ENCODE measurements at regions not wholly inside any gene's neighbourhood (a gene's known extent, or its start where the extent isn't known, plus 50 kb on each side); places are given as distances from the start of the nearest gene placed in this dataset.
"Not testable (repeated sequence)": the region's sequence is repeated elsewhere in the genome, so short reads cannot be mapped to it uniquely, and the experiment has no call there.

DNA sequence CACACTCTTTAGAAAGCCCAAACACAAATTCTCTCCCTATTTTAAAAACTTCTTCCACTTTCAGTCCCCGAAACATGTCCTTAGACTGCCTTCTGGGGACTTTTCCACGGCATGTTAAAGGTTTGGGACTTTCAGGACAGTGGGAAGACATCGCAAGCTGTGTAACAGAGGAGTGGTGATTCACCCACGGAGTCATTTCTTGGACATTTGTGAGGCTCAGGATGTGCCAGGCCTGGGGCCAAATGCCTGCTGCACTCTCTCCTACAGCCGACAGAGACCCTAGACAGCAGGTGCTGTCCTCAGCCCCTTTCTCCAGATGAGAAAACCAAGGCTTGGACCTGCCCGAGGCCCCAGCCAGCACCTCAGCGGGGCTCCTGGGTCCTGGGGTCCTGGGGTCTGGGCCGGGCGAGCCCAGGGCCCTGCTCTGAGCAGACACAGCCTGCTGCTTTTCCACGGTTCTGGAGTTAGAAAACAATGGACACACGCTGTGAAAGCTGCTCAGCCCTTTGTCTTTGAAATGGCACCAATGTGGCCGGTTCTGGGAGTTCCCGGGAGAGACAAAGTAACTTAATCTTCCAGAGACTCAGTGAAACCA, 370.2 kb upstream of the SFSWAP start:
- WGBS = 76% methylated on average over 8 of the region's 13 CpGs
- Histone ChIP-seq H3K27me3 (peaks cover 3% of the 10 kb centered on the region), H3K4me3 (no peak overlapping the region), H3K9me3 (no peaks in the 10 kb centered on the region), H3K27ac (no peak overlapping the region), H3K36me3 (no peaks in the 10 kb centered on the region), H3K4me1 (no peaks in the 10 kb centered on the region)
- DNase-seq (ENCODE audit: low spot score in 2 of 2) = no peak
- no peak for TF ChIP-seq POLR2A (IDR thresholded peaks at IDR 0.05)
- TF ChIP-seq EP300 (IDR thresholded peaks at IDR 0.05) = no peak
- no peak for TF ChIP-seq POLR2AphosphoS5 (IDR thresholded peaks at IDR 0.05)
- TF ChIP-seq, protein P1, sequence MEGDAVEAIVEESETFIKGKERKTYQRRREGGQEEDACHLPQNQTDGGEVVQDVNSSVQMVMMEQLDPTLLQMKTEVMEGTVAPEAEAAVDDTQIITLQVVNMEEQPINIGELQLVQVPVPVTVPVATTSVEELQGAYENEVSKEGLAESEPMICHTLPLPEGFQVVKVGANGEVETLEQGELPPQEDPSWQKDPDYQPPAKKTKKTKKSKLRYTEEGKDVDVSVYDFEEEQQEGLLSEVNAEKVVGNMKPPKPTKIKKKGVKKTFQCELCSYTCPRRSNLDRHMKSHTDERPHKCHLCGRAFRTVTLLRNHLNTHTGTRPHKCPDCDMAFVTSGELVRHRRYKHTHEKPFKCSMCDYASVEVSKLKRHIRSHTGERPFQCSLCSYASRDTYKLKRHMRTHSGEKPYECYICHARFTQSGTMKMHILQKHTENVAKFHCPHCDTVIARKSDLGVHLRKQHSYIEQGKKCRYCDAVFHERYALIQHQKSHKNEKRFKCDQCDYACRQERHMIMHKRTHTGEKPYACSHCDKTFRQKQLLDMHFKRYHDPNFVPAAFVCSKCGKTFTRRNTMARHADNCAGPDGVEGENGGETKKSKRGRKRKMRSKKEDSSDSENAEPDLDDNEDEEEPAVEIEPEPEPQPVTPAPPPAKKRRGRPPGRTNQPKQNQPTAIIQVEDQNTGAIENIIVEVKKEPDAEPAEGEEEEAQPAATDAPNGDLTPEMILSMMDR (IDR thresholded peaks at IDR 0.05) = no peak

DNA sequence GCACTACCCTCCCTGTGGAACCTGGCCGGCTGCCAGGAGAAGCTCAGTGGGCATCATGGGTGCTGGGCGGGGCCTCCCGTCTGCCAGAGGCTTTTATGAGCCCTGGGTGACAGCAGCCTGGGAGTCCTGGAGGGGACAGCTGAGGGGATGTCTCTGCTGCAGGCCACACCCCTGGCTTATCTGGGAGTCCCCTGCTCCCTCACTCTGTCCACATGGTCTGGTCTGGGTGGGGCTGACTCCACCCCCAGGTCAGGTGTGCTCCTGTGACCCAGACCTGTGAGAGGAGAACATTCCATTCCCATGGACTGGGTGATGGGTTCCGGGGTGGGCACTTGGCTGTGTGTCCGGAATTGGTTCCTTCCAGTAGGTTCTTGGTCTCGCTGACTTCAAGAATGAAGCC, 369.3 kb upstream of the SFSWAP start:
- H3K4me3 ChIP-seq; H3K4me1 ChIP-seq; H3K27me3 ChIP-seq; DNase-seq (ENCODE audit: low spot score in 2 of 2); H3K9me3 ChIP-seq; H3K36me3 ChIP-seq; H3K27ac ChIP-seq: not testable (repeated sequence)
- WGBS = 67% methylated on average over 3 of the region's 6 CpGs

DNA sequence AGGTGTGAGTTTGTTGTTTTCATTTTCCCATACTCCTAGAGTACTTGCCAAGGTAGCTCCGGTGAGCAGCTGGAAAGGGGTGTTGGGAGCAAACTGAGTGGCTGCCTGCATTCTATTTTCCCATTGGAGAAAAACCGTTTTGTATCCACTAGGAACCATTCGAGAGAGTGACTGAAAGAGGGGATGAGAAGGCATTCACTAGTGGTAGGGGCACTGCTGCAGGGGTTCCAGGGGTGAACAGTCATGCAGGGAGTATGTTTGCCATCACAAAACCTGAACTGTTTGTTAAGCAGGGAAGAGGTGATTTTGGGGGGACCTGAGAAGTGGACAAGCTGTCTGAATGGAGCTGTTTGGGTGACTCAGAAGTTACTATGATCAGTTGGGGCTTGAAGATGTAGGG, 367.5 kb upstream of the SFSWAP start:
- H3K27me3 ChIP-seq = peaks cover 27% of the 10 kb centered on the region
- H3K4me1 ChIP-seq = not testable (repeated sequence)
- WGBS = 79% methylated on average over 3 of the region's 3 CpGs

DNA sequence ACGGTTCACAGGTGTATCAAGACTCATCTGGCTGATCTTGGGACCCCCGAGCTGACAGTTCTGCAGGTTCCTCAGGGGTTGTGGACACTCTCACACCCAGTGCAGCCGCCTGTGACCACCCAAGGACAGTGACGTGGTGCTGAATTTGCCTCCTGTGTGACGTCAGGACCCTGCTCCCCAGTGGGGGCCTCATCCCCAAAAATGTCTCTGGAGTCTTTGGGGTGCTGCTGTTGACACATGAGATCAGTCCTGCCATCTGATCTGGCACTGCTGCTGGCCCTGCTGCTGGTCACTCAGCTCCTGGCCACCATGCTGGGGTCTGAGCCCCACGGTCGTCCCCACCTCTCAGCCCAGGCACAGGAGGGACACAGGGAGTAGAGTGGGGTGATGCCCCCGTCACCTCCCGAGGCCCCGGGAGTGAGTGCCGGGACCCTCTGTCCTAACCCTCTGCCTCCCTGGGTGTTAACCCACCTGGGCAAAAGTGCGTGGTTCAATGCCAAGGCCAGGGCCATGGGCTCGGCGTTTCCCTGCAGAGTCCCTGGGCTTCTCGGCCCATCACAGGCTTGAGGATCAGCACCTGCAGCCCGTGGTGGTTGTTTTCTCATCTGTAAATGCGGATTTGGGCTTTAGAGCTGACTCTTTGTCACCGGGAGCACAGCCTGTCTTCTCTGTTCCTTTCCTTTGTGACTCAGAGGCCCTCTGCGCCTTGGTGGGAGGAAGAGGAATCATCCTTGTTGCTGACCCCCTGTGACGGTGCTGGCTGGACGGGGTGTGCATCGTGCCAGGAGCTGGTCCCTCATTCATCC, 366.0 kb upstream of the SFSWAP start:
- H3K36me3 ChIP-seq; DNase-seq (ENCODE audit: low spot score in 2 of 2); H3K4me1 ChIP-seq; H3K4me3 ChIP-seq; H3K9me3 ChIP-seq; H3K27ac ChIP-seq: not testable (repeated sequence)
- 75% methylated on average over 8 of the region's 22 CpGs for WGBS
- H3K27me3 ChIP-seq = peaks cover 39% of the 10 kb centered on the region

More for the DNA sequence above, 367.5 kb upstream of the SFSWAP start:
- DNase-seq (ENCODE audit: low spot score in 2 of 2); H3K27ac ChIP-seq; H3K9me3 ChIP-seq; H3K4me3 ChIP-seq; H3K36me3 ChIP-seq: not testable (repeated sequence)

DNA sequence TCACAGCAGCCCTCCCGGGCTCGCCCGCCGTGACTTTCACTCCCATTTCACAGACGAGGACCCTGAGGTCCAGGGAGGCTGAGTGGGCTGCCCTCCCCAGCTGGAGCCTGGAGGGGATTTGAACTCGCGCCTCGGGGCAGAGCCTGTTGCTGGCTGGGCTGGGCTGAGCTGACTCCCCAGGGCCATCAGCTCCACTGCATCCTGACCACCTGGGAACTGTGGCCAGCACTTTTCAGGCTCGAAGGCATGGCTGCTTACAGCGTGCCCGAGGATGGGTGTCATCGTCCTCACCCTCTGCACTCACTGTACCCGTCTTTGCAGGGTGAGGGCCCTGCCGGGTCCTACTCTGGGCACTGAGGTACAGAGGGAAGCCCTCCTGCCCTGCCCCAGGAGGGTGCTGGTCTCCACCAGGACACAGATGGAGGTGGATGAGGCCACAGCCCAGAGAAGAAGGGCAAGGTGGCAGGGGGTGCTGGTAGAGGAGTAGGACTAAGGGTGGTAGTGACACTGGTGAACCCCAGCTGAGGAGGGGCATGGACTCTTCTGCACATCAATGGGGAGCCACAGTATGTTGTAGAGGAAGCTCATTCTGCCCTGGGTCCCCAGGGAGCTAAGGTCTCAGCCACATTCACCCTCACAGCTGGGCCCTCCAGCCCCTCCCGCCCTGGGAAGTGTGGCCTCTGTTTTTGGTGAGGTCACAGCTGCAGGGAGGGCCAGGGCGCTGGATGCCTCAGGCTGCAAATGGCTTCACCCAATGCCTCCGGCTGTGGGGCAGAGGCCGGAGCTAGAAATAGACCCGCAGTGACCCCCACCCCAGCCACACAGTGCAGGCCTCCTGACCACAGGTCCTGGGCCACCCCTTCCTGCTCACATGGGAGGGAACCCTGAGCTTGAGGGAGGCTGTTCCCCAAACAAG, 365.1 kb upstream of the SFSWAP start:
- TF ChIP-seq POLR2AphosphoS5 (IDR thresholded peaks at IDR 0.05) = no peak
- no peak for TF ChIP-seq POLR2A (IDR thresholded peaks at IDR 0.05)
- no peak for TF ChIP-seq EP300 (IDR thresholded peaks at IDR 0.05)
- TF ChIP-seq, protein P1 (IDR thresholded peaks at IDR 0.05) = no peak
- WGBS = 60% methylated on average over 8 of the region's 19 CpGs
- Histone ChIP-seq H3K4me3 (no peak overlapping the region), H3K27me3 (peaks cover 41% of the 10 kb centered on the region), H3K4me1 (no peaks in the 10 kb centered on the region), H3K27ac (no peak overlapping the region), H3K36me3 (no peaks in the 10 kb centered on the region), H3K9me3 (no peaks in the 10 kb centered on the region)
- DNase-seq (ENCODE audit: low spot score in 2 of 2) = no peak

DNA sequence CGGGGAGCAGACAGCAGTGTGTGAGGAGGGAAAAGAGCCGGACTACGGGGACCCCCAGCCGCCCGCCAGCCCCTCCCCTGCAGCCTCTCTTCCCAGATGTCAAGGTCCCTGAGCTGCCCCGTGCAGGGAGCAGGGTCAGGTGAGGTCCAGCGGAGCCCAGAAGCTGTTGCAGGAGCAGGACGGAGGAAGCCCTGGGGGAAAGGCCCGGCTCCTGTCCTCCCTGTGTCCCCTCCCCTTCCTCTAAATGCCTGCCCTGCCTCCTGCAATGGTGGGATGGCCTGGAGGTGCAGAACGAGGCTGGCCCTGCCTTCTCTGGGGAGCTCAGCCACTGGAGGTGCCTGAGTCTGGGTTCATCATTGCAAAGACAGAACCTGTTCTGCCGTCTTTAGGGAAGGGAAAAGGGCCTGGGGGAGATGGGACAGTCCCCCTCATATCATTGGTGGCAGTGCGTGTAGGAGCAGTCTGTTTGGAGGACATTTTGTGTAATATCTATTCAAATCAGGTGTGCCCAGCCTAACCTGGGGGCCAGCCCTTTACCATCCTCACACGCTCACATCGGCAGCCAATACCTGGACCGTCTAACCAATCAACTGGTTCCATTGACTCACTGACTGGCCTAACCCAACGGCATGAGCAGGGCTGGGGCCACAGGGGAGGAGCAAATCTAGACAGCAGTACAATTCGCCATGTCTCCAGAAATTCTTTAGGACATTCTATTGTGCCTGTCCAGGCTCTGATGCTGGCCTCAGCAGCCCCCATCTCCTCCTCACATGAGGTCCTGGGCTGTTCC, 364.1 kb upstream of the SFSWAP start:
- Histone ChIP-seq H3K27me3 (peaks cover 47% of the 10 kb centered on the region), H3K36me3 (no peaks in the 10 kb centered on the region), H3K27ac (no peak overlapping the region), H3K4me3 (no peak overlapping the region), H3K4me1 (no peaks in the 10 kb centered on the region), H3K9me3 (no peaks in the 10 kb centered on the region)
- no peak for TF ChIP-seq POLR2AphosphoS5 (IDR thresholded peaks at IDR 0.05)
- TF ChIP-seq, protein P1 (IDR thresholded peaks at IDR 0.05) = no peak
- TF ChIP-seq POLR2A (IDR thresholded peaks at IDR 0.05) = no peak
- no peak for TF ChIP-seq EP300 (IDR thresholded peaks at IDR 0.05)
- no peak for DNase-seq (ENCODE audit: low spot score in 2 of 2)
- WGBS = 54% methylated on average over 11 of the region's 17 CpGs

All from suprapubic skin (tissue), 4 donors.